GM19238 (cell line): ENCODE measurements at regions not wholly inside any gene's neighbourhood (a gene's known extent, or its start where the extent isn't known, plus 50 kb on each side); places are given as distances from the start of the nearest gene placed in this dataset.

Source experiments
- DNase-seq: peaks from one replicate; pipeline ENCODE4 v3.0.0; 2011; ENCODE audit warnings: low spot score; ENCODE audit not compliant: insufficient read length

- no peak for DNase-seq
These were observed 366.9 kb downstream of the TGFB2 start for GRCh38 chr1:218711884-218712674.

GRCh38 chr1:218712677-218713076, 367.5 kb downstream of the TGFB2 start:
- no peak for DNase-seq

GRCh38 chr1:218715961-218716669, 371.0 kb downstream of the TGFB2 start:
- DNase-seq, result no peak

GRCh38 chr1:218717575-218717974, 372.4 kb downstream of the TGFB2 start:
- no peak for DNase-seq

GRCh38 chr1:218718206-218718605, 373.1 kb downstream of the TGFB2 start:
- no peak for DNase-seq

GRCh38 chr1:218718977-218719376, 373.8 kb downstream of the TGFB2 start:
- DNase-seq, result no peak

- no peak for DNase-seq
These were observed 383.9 kb downstream of the TGFB2 start for GRCh38 chr1:218728898-218729565.

GRCh38 chr1:218735436-218736032, 390.4 kb downstream of the TGFB2 start:
- DNase-seq, result no peak

GRCh38 chr1:218739426-218739825, 394.3 kb downstream of the TGFB2 start:
- DNase-seq, result no peak

GRCh38 chr1:218741852-218742251, 396.7 kb downstream of the TGFB2 start:
- DNase-seq, result no peak

GRCh38 chr1:218742467-218743262, 397.5 kb downstream of the TGFB2 start:
- no peak for DNase-seq

GRCh38 chr1:218743861-218744505, 398.8 kb downstream of the TGFB2 start:
- no peak for DNase-seq

- DNase-seq, result no peak
These were observed 402.9 kb downstream of the TGFB2 start for GRCh38 chr1:218748071-218748470.

- DNase-seq, result no peak
These were observed 405.3 kb downstream of the TGFB2 start for GRCh38 chr1:218750216-218750970.

GRCh38 chr1:218751208-218751948, 406.2 kb downstream of the TGFB2 start:
- DNase-seq, result no peak

- DNase-seq, result no peak
These were observed 407.0 kb downstream of the TGFB2 start for GRCh38 chr1:218752126-218752525.

- DNase-seq, result no peak
These were observed 409.3 kb downstream of the TGFB2 start for GRCh38 chr1:218754477-218754876.

- no peak for DNase-seq
These were observed 410.0 kb downstream of the TGFB2 start for GRCh38 chr1:218755128-218755527.

- no peak for DNase-seq
These were observed 413.9 kb upstream of the LYPLAL1 start for GRCh38 chr1:218759795-218760194.
